GM23338 (cell line): ENCODE measurements at regions not wholly inside any gene's neighbourhood (a gene's known extent, or its start where the extent isn't known, plus 50 kb on each side); places are given as distances from the start of the nearest gene placed in this dataset. TPM values are rescaled to one million over a fixed set of nuclear protein-coding genes. Genes with fewer than 3 reads are reported as not detected.
"Not testable (repeated sequence)": the region's sequence is repeated elsewhere in the genome, so short reads cannot be mapped to it uniquely, and the experiment has no call there.

ENCODE experiments used
- ATAC-seq: fragments of 200-7000 bp; cut with Tn5 transposase; 3 replicates; pipeline ENCODE4 v1.9.1; 2020
- DNase-seq: peaks from one replicate; pipeline ENCODE4 v3.0.0-alpha.2; 2015; ENCODE audit warnings: low spot score
- H2AFZ ChIP-seq: fragments of 200-600 bp; sonication (generic); 2 replicates; pipeline ENCODE4 v1.8.0; 2016; ENCODE audit warnings: antibody characterized with exemption, mild to moderate bottlenecking, moderate library complexity
- H3F3A ChIP-seq: fragments of 200-600 bp; sonication (generic); replicated peaks from 2 replicates; pipeline ENCODE4 v1.8.0; 2017; ENCODE audit warnings: antibody characterized with exemption, mixed run types, low read depth
- H3K27ac ChIP-seq: fragments of 200-600 bp; sonication (generic); 2 replicates; pipeline ENCODE4 v1.6.1; 2016; ENCODE audit warnings: low read depth
- H3K27me3 ChIP-seq: fragments of 200-600 bp; sonication (generic); 2 replicates; pipeline ENCODE4 v1.8.0; 2016; ENCODE audit warnings: mild to moderate bottlenecking, mixed run types, moderate library complexity; ENCODE audit not compliant: insufficient read depth
- H3K36me3 ChIP-seq: fragments of 200-600 bp; sonication (generic); 2 replicates; pipeline ENCODE4 v1.8.0; 2016; ENCODE audit warnings: mild to moderate bottlenecking; ENCODE audit not compliant: insufficient read depth
- H3K4me1 ChIP-seq: fragments of 200-600 bp; sonication (generic); 2 replicates; pipeline ENCODE4 v1.8.0; 2016; ENCODE audit warnings: mild to moderate bottlenecking, moderate library complexity; ENCODE audit not compliant: insufficient read depth
- H3K4me2 ChIP-seq: fragments of 200-600 bp; sonication (generic); 2 replicates; pipeline ENCODE4 v1.7.1; 2017; ENCODE audit warnings: mixed run types
- H3K4me3 ChIP-seq: fragments of 200-600 bp; sonication (generic); 2 replicates; pipeline ENCODE4 v1.6.1; 2016; ENCODE audit warnings: mixed run types
- H3K79me2 ChIP-seq: fragments of 200-600 bp; sonication (generic); replicated peaks from 2 replicates; pipeline ENCODE4 v1.8.0; 2017; ENCODE audit warnings: mild to moderate bottlenecking; ENCODE audit not compliant: insufficient read depth
- H3K9me2 ChIP-seq: fragments of 200-600 bp; sonication (generic); 2 replicates; pipeline ENCODE4 v1.8.0; 2017; ENCODE audit not compliant: insufficient read depth
- H4K20me1 ChIP-seq: fragments of 200-600 bp; sonication (generic); replicated peaks from 2 replicates; pipeline ENCODE4 v1.8.0; 2017; ENCODE audit warnings: mild to moderate bottlenecking; ENCODE audit not compliant: insufficient read depth
- H3K27ac Mint-ChIP-seq: 2 replicates; pipeline ENCODE4 v1.8.0; 2020; ENCODE audit warnings: inconsistent platforms, mild to moderate bottlenecking, moderate library complexity, mixed read lengths
- H3K27me3 Mint-ChIP-seq: 3 replicates; pipeline ENCODE4 v1.8.0; 2022; ENCODE audit warnings: low read depth, mild to moderate bottlenecking, moderate library complexity, mixed read lengths, inconsistent platforms; ENCODE audit not compliant: insufficient read depth, poor library complexity
- H3K36me3 Mint-ChIP-seq: 3 replicates; pipeline ENCODE4 v1.8.0; 2021; ENCODE audit warnings: low read depth, mild to moderate bottlenecking, inconsistent platforms, moderate library complexity, mixed read lengths
- H3K4me1 Mint-ChIP-seq: 3 replicates; pipeline ENCODE4 v1.8.0; 2020; ENCODE audit warnings: mild to moderate bottlenecking, inconsistent platforms, mixed read lengths
- H3K4me3 Mint-ChIP-seq: 3 replicates; pipeline ENCODE4 v1.8.0; 2021; ENCODE audit warnings: moderate library complexity, mild to moderate bottlenecking, inconsistent platforms, mixed read lengths
- H3K9me3 Mint-ChIP-seq: 3 replicates; pipeline ENCODE4 v1.8.0; 2020; ENCODE audit warnings: moderate library complexity, mild to moderate bottlenecking, inconsistent platforms, mixed read lengths
- small RNA-seq: library from RNA; depleted of rRNA; stranded (forward); fragments of <200 nt; gene quantifications from one replicate; pipeline ENCODE3, GENCODE V24; 2014; ENCODE audit warnings: low replicate concordance
- TF ChIP-seq, protein P1 (sequence below), 2 experiments: fragments of 200-600 bp in 1 of 2; sonication (generic) in 1 of 2; conservative IDR thresholded peaks; 2 replicates each; pipeline versions ENCODE4 v1.5.1 to v1.6.1; 2016 to 2017; ENCODE audit warnings: antibody characterized with exemption in 2 of 2, low read depth in 2 of 2, mild to moderate bottlenecking in 2 of 2, moderate library complexity in 1 of 2

DNA sequence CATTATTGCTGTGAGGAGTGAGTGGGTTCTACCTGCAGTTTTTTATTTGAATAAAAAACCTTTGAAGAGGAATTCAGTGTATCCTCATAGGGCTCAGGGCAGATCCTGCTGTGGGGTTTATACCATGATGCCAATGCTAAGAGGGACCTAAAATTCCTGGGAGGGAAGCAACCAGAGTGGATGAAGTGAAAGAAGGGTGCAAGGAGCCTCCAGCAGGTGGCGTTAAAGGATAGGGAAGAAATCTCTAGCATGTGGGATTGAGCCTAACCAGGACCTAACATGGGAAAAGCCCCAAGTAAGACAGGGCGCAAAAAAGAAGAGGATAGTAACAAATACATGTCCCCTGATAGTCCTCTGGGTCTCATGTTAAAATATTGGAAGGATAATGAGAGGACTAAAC, 445.7 kb downstream of the CCT8L2 start:
- not testable (repeated sequence) for H3K27ac ChIP-seq, H3K27ac Mint-ChIP-seq, H4K20me1 ChIP-seq, H3K79me2 ChIP-seq, H3K27me3 ChIP-seq, DNase-seq, H3F3A ChIP-seq, H3K4me1 Mint-ChIP-seq, H3K4me3 Mint-ChIP-seq, H3K4me2 ChIP-seq, H3K4me1 ChIP-seq, H3K4me3 ChIP-seq, ATAC-seq, H2AFZ ChIP-seq, H3K36me3 ChIP-seq, H3K9me2 ChIP-seq, H3K27me3 Mint-ChIP-seq
- TF ChIP-seq, protein P1, sequence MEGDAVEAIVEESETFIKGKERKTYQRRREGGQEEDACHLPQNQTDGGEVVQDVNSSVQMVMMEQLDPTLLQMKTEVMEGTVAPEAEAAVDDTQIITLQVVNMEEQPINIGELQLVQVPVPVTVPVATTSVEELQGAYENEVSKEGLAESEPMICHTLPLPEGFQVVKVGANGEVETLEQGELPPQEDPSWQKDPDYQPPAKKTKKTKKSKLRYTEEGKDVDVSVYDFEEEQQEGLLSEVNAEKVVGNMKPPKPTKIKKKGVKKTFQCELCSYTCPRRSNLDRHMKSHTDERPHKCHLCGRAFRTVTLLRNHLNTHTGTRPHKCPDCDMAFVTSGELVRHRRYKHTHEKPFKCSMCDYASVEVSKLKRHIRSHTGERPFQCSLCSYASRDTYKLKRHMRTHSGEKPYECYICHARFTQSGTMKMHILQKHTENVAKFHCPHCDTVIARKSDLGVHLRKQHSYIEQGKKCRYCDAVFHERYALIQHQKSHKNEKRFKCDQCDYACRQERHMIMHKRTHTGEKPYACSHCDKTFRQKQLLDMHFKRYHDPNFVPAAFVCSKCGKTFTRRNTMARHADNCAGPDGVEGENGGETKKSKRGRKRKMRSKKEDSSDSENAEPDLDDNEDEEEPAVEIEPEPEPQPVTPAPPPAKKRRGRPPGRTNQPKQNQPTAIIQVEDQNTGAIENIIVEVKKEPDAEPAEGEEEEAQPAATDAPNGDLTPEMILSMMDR (conservative IDR thresholded peaks at IDR 0.05; ENCODE audit: low read depth in 2 of 2) = peak in 1 of 2 experiments; percentile 37; a peak in 2 of 4 replicates
- peaks cover 25% of the 10 kb centered on the region for H3K36me3 Mint-ChIP-seq
- peaks cover 79% of the 10 kb centered on the region for H3K9me3 Mint-ChIP-seq

DNA sequence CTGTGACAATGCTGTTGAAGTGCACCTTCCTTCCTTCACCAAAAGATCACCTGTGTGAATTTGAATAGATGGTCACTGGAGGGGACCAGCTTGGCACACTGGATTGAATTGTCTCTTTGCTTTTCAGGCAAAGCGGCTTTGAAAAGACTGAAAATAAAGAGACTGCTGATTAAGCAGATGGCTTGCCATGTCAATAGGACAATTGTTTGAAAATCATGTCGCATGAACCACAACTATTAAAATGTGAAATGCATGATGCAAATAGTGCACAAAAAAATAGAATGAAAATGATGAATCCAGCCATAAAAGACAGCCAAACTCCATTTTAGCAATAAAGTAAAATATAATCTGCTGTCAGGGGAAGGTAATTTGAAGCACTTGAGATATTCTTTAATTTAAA, 415.3 kb downstream of the CCT8L2 start:
- H2AFZ ChIP-seq, DNase-seq, ATAC-seq, H3K27me3 ChIP-seq, H3K4me3 Mint-ChIP-seq, H3K4me2 ChIP-seq, H3F3A ChIP-seq, H3K36me3 ChIP-seq, H3K79me2 ChIP-seq, H4K20me1 ChIP-seq, H3K36me3 Mint-ChIP-seq, H3K4me1 Mint-ChIP-seq, H3K4me3 ChIP-seq, H3K27ac Mint-ChIP-seq, H3K4me1 ChIP-seq, H3K27me3 Mint-ChIP-seq, H3K9me2 ChIP-seq, H3K27ac ChIP-seq: not testable (repeated sequence)
- peaks cover 72% of the 10 kb centered on the region for H3K9me3 Mint-ChIP-seq

DNA sequence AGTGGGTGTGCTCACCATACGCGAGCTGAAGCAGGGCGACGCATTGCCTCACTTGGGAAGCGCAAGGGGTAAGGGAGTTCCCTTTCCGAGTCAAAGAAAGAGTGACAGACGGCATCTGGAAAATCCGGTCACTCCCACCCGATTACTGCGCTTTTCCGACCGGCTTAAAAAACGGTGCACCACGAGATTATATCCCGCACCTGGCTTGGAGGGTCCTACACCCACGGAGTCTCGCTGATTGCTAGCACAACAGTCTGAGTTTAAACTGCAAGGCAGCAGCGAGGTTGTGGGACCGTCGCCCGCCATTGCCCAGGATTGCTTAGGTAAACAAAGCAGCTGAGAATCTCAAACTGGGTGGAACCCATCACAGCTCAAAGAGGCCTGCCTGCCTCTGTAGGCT, 408.7 kb downstream of the CCT8L2 start:
- not testable (repeated sequence) for H3K27ac ChIP-seq, H3K4me3 ChIP-seq

More for the DNA sequence above, 408.7 kb downstream of the CCT8L2 start:
- H3F3A ChIP-seq, H3K36me3 ChIP-seq, H2AFZ ChIP-seq, H3K4me3 Mint-ChIP-seq, H3K79me2 ChIP-seq, H4K20me1 ChIP-seq, H3K9me2 ChIP-seq, DNase-seq, H3K4me2 ChIP-seq, H3K27ac Mint-ChIP-seq, H3K27me3 ChIP-seq, H3K27me3 Mint-ChIP-seq, H3K4me1 ChIP-seq, ATAC-seq, H3K4me1 Mint-ChIP-seq: not testable (repeated sequence)
- Mint-ChIP-seq H3K9me3 (peaks cover 88% of the 10 kb centered on the region), H3K36me3 (peaks cover 26% of the 10 kb centered on the region)

Small RNA genes lying in the stretch of these regions (small RNA-seq; reads per million reads assigned to genes)
- not detected for gene RF00026
